ENCODE measurements at regions not wholly inside any gene's neighbourhood (a gene's known extent, or its start where the extent isn't known, plus 50 kb on each side); places are given as distances from the start of the nearest gene placed in this dataset.

- no peak for DNase-seq
Observed at GRCh38 chr5:175282611-175283225, 161.3 kb downstream of the DRD1 start.

GRCh38 chr5:175281714-175282113 is 162.3 kb downstream of the DRD1 start:
- no peak for DNase-seq

GRCh38 chr5:175281257-175281656 is 162.7 kb downstream of the DRD1 start:
- DNase-seq, result no peak

GRCh38 chr5:175279506-175279905 is 164.5 kb downstream of the DRD1 start:
- DNase-seq, result no peak

GRCh38 chr5:175275748-175276147 is 168.2 kb downstream of the DRD1 start:
- no peak for DNase-seq

DNA sequence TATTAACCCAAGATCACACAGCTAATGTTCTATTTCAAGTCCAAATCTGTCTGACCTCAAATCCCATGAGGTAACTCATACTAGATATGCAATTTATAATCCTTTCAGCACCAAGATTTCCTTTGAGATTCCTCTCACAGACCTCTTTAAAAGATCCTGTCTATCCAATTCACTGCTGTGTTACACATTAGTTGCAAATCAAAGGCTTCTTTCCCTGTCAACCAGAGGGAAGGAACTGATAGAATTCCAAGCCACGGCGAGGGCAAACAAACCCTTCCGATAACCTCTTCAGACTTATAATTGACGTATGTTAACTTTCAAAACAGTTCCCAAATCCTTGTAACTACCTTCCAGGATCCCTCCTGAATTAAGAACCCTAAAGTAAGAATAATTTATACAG is 168.9 kb downstream of the DRD1 start:
- DNase-seq, result no peak

- DNase-seq, result no peak
Observed at GRCh38 chr5:175274171-175274570, 169.8 kb downstream of the DRD1 start.

- no peak for DNase-seq
Observed at GRCh38 chr5:175264406-175264805, 179.6 kb downstream of the DRD1 start.

DNA sequence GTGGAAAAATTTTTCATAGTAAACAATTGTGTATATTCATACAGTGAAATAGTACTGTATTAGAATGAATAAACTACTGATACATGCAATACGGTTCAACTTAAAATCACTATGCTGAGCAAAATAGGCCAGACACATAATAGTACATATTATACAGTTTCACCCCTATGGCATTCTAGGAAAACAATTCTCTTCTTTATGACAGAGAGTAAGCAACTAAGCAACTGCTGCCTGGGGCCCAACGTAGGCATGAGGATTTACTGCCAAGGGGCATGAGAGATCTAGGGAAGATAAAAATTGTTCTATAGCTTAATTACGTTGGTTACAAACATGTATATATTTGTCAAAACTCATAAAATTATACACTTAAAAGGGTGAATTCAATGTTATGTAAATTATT is 180.2 kb downstream of the DRD1 start:
- DNase-seq, result no peak

- no peak for DNase-seq
Observed at GRCh38 chr5:175261526-175261925, 182.5 kb downstream of the DRD1 start.

GRCh38 chr5:175261037-175261436 is 182.9 kb downstream of the DRD1 start:
- no peak for DNase-seq

DNA sequence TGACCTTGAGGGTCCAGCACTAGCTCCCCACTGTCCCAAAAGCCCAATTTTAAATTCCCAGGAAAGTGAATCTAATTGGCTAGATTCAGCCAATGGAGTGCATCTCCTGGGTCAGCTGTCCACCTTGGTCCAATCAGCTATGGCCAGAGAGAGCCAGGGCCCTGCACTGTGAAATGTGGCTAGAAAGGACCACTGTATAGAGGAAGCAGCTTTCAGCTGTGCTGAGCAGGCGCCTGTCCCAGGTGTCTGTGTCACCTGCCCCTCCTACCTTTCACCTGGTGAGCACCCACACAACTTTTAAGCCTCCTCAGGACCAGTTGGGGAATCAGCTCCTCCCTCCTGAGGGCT is 186.2 kb downstream of the DRD1 start:
- no peak for DNase-seq

DNA sequence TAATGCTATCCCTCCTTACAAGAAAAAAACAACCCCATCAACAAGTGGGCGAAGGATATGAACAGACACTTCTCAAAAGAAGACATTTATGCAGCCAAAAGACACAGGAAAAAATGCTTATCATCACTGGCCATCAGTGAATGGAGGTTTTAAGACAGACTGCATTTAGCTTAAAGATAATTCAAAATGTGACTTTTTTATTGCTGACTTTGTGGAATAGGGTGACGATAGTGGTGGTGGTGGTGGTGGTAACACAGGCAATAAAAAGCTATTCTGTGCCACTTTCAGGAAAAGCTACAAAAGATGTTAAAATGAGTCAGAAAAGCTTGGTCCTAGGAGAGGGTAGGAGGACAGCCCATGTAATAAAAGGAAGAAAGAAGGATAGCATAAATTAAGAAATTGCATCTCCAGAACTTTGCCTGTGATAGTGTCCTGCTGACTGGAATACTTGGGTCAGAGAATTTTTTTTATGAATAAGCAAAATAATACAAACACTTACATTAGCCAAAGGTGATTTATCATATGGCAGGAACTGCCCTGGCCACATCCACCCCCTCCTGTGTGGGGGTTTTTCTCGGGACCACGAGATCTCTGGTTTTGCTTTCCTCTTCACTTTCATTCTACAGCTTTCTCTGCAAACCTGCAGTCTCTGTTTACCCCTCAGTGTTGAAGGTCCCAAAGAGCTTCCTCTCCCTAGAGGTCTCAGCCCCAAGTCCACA is 186.7 kb downstream of the DRD1 start:
- DNase-seq, result no peak

GRCh38 chr5:175254155-175254554 is 189.8 kb downstream of the DRD1 start:
- no peak for DNase-seq

DNA sequence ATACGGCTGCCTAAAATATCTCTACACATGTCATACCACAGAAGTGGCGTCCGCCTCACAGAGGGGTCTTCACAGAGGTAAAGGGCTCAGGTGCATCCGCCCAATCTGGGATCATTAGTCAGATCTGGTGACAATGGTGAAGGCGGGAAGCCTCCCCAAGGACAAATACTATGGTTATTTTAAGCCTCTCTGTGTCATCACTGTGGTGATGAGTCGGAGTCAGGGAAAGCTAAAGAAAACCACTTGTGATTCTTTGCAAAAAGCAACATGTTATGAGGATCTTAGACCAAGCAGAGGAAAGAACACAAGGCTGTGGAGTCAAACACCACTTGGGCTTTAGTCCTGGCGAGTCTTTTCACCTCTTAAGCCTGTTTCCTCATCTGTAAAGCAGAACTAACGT is 190.4 kb downstream of the DRD1 start:
- no peak for DNase-seq

GRCh38 chr5:175252234-175252805 is 191.7 kb downstream of the DRD1 start:
- DNase-seq, result no peak

DNA sequence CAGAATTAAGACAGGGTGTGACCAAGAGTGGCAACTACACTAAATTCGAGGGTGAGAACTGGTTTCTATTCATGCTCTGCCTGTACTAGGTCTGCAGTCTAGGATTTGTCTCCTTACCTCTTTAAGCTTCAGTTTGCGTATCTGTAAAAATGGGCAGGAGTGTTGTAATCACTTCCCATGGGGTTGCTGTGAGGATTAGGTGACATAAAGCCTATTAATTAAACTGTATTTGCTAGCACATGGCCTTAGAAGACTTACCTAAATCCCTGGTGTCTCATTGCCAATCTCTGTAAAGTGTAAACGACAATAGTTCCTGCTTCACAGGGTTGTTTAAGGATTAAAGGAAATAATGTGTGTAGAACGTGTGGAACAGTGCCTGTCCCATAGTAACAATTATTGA is 193.6 kb downstream of the DRD1 start:
- DNase-seq, result no peak

DNA sequence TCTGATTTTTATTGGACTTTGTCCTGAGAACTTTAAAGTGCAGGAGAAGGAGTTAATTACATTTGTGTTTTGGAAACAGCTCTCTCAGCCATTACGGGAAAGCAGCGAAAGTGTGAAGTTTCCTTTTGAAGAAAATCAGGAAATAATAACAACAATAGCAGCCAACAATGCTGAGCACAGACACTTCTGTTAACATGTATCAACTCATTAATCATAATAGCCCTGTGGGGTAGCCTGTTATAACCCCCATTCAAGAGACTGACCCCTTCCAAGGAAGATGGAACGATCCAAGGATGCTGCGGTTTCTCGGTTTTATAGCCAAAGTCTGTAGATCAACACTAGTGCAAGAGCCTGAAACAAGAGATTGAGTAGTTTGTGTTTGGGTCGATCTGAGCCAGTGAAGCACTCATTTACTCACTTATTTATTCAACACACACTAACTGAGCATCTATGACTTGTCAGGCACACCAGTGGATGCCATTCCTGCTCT is 195.5 kb downstream of the DRD1 start:
- DNase-seq, result no peak

DNA sequence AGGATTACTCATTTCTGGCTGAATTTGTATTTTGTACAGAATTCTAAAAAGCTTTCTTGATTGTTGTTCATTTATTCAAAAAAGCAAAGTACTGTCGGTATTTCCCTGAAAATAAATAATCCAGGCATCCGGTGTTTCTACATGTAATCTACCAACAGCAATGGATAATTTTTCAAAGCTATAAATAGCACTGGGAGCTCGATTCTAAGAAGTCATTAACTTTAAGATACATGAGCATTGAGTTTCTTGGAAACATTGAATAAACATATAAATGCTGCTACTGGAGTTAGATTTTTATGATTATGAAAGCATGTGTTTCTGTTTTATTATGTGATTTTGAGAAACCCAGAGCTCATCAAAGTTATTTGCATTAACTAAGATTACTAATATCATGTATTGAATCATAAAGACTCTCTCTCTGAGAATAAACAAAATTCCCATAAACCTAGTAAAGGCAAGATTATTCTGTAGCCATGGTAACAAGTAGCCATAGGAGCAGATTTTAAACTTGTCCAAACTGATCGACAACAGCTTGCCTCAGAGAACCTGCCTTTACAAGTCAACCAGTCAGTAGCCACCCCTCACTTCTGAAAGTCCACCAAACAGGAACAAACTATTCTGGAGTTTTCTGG is 197.0 kb downstream of the DRD1 start:
- no peak for DNase-seq

DNA sequence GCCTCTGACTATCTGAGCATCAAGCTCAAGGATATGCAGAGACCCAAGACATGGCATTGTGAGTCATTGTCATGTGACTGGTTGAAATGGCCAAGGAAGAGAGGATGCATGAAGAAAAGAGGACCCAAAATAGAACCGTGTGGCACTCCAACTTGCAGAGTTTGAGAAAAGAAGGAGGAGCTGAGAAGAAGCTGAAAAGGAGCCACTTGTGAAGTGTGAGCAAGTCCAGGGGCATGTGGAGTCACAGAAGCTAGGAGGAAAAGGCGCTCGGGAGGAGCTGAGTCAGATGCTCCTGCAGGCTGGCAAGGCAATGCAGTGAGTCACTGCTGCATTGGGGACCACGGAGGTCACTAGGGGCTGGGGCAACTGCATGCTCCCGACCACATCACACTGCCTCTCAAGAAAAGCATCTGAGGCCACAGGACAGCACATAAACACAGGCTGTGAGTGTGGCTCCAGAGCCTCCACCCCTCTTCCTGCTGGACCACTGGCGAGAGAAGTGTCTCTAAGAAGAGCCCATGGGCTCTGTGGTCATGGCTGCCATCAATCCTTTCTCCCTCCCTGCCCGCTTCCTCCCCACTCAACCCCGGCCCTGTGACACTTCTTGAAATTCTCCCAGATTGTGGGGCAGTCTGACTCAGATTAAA is 197.6 kb downstream of the DRD1 start:
- no peak for DNase-seq

DNA sequence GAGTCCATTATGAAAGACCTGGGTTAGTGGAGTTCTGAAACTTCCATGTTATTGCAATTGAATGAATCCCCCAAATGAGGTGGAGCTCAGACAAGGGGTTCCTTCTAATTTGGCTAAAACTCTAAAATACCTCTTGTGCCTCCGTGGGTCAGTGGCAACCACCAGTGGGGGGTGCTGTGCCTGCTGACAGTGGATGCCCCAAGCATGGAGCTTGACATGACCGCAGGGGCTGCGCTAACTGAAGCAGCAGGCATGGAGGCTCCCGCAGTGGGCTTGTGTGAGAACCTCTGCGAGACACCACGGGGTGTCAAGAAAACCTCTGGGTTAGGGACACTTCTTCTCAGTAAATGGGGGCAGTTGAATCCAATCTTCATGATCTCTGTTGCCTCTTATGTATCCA is 200.5 kb downstream of the DRD1 start:
- no peak for DNase-seq

DNA sequence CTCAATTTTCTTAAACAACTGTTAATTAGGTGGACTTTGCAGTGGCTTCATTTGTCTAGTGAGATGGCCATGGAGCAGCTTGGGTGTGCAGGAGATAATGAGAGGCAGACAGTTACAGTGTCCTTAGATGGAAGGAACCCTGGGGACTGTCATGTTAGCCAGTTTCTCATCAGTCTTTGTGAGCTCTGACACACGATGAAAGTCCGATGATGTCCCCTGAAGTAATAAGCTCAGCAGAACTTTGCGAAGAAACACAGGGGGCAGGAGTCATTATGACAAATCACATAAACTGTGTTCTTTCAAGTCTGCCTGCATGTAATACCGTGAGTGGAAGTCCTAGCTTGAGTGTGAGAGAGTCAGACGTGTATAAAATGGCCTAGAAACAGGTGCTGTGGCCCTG is 201.8 kb downstream of the DRD1 start:
- DNase-seq, result no peak

GRCh38 chr5:175238326-175238725 is 205.7 kb downstream of the DRD1 start:
- no peak for DNase-seq

DNA sequence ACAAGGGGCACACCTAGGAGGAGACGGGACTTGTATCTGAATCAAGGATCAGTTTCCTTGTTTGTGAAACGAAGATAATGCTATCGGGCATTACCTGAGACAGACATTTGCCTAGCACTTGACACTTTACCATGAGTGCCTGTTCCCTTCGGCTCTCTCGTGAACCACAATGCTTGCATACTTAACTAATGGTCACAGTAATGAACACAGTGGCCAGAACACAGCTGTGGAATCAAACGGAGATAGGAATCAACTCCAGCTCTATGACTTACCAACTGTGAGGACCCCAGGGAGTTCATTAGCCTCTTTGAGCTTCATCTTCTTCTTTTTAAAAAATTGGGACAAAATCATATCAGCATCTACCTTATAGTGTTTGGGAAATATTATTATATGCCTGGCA is 207.8 kb downstream of the DRD1 start:
- no peak for DNase-seq
